Tibial nerve (tissue), 4 donors: ENCODE measurements at regions not wholly inside any gene's neighbourhood (a gene's known extent, or its start where the extent isn't known, plus 50 kb on each side); places are given as distances from the start of the nearest gene placed in this dataset.

Source experiments
- DNase-seq, 2 donors: peaks; one replicate each; pipeline ENCODE4 v3.0.0-alpha.2; 2019; ENCODE audit warnings: low spot score in 2 of 2
- H3K27ac ChIP-seq, 4 donors: fragments of 200-600 bp; sonication (generic) in 3 of 4; one replicate each; pipeline ENCODE4 v1.5.1; 2017 to 2019; ENCODE audit warnings: mild to moderate bottlenecking in 1 of 4
- H3K27me3 ChIP-seq, 2 donors: fragments of 200-600 bp; sonication (generic) in 1 of 2; one replicate each; pipeline versions ENCODE4 v1.5.1 to v1.6.0; 2017 to 2019
- H3K36me3 ChIP-seq, 3 donors: fragments of 200-600 bp; sonication (generic); one replicate each; pipeline ENCODE4 v1.5.1; 2018 to 2019
- H3K4me1 ChIP-seq, 4 donors: fragments of 200-600 bp; sonication (generic) in 3 of 4; one replicate each; pipeline ENCODE4 v1.5.1; 2017 to 2019
- H3K4me3 ChIP-seq, 4 donors: fragments of 200-600 bp; sonication (generic) in 3 of 4; one replicate each; pipeline ENCODE4 v1.5.1; 2017 to 2019; ENCODE audit warnings: mild to moderate bottlenecking in 1 of 4, moderate library complexity in 1 of 4
- H3K9me3 ChIP-seq, 4 donors: fragments of 200-600 bp; sonication (generic) in 3 of 4; one replicate each; pipeline ENCODE4 v1.5.1; 2017 to 2019
- CTCF ChIP-seq, 5 experiments: fragments of 200-600 bp in 3 of 5; fragments of 450-650 bp in 2 of 5; sonication (generic) in 3 of 5; IDR thresholded peaks; one replicate each; pipeline ENCODE4 v1.5.1; 2016 to 2019; ENCODE audit warnings: antibody characterized with exemption in 5 of 5, mild to moderate bottlenecking in 3 of 5, moderate library complexity in 2 of 5
- EP300 ChIP-seq, 2 donors: sonication (generic); formaldehyde crosslinking; IDR thresholded peaks; one replicate each; pipeline ENCODE4 v1.6.1; 2017; ENCODE audit warnings: antibody characterized with exemption in 2 of 2, mild to moderate bottlenecking in 1 of 2
- POLR2A ChIP-seq, 2 donors: fragments of 450-650 bp; IDR thresholded peaks; one replicate each; pipeline ENCODE4 v1.6.1; 2017; ENCODE audit warnings: antibody characterized with exemption in 2 of 2, mild to moderate bottlenecking in 2 of 2, moderate library complexity in 2 of 2
- WGBS, 2 donors: methylation state at CpG; one replicate each; pipeline ENCODE4 v1.1.5; 2018; 5-methylcytosine and 5-hydroxymethylcytosine counted together

DNA sequence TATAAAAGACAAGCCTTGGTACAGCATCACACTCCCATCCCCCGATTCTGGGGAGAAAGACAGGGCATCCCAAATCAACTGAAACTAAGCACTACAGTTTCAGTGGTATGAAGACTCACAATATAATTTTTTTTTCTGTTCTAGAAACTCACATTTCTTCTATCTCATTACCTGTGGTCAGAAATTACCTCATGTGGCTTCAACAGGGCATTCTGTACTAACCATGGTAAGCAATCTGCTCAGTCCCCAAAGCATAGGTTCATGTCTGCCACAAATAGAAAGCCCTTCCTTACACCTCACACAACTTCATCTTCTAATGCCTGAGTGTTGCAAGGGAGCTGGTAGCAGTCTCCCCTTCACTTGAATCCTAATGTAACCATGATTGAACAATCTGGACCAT lies 147.4 kb upstream of the POU2AF2 start:
- DNase-seq = no peak
- Histone ChIP-seq H3K4me3 (no peak overlapping the region), H3K36me3 (no peaks in the 10 kb centered on the region), H3K9me3 (no peaks in the 10 kb centered on the region), H3K27ac (no peak overlapping the region), H3K4me1 (no peaks in the 10 kb centered on the region), H3K27me3 (no peaks in the 10 kb centered on the region)
- 85 to 92% methylated on average over 1 of the region's 1 CpG for WGBS, 2 donors
- TF ChIP-seq EP300 (IDR thresholded peaks at IDR 0.05) (no peak), CTCF (IDR thresholded peaks at IDR 0.05) (no peak), POLR2A (IDR thresholded peaks at IDR 0.05) (no peak)

GRCh38 chr11:111097191-111097590 lies 148.3 kb upstream of the POU2AF2 start:
- Histone ChIP-seq H3K27ac (no peak overlapping the region), H3K36me3 (no peaks in the 10 kb centered on the region), H3K4me1 (no peaks in the 10 kb centered on the region), H3K9me3 (no peaks in the 10 kb centered on the region), H3K27me3 (no peaks in the 10 kb centered on the region), H3K4me3 (peak overlapping the region in 1 of 4 donors; percentile 43)
- TF ChIP-seq CTCF (IDR thresholded peaks at IDR 0.05) (no peak), POLR2A (IDR thresholded peaks at IDR 0.05) (no peak), EP300 (IDR thresholded peaks at IDR 0.05) (no peak)
- no peak for DNase-seq
- WGBS, 2 donors = 47 to 81% methylated on average over 11 of the region's 11 CpGs

GRCh38 chr11:111095327-111095726 lies 150.2 kb upstream of the POU2AF2 start:
- H3K36me3 ChIP-seq = no peaks in the 10 kb centered on the region
- H3K27me3 ChIP-seq = no peaks in the 10 kb centered on the region
- no peak overlapping the region for H3K27ac ChIP-seq
- 97 to 100% methylated on average over 1 of the region's 1 CpG for WGBS, 2 donors
- peaks cover 0 to 7% (median 0%) of the 10 kb centered on the region in 4 donors for H3K4me1 ChIP-seq
- TF ChIP-seq EP300 (IDR thresholded peaks at IDR 0.05) (no peak), CTCF (IDR thresholded peaks at IDR 0.05) (no peak), POLR2A (IDR thresholded peaks at IDR 0.05) (no peak)
- DNase-seq = no peak
- H3K4me3 ChIP-seq = no peak overlapping the region
- no peaks in the 10 kb centered on the region for H3K9me3 ChIP-seq

DNA sequence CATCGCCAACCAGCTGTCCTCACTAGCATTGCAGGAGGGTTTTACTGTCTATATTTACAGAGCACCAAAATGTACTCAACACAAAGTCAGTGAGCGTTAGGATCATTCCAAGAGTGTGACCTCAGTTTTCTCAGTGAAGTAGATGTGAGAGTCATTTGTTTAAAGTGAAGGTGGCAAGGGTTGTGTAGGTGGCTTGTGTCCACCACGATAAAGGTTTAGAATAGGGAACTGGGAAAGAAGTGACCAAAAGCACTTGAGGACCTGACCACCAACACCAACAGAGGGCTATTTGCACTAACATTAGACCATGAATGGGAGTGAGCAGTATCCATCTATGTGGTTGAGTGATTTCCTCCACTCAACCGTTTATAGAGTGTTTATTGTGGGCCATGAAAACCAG lies 152.5 kb upstream of the POU2AF2 start:
- H3K4me1 ChIP-seq = peaks cover 0 to 7% (median 0%) of the 10 kb centered on the region in 4 donors
- H3K27me3 ChIP-seq = no peaks in the 10 kb centered on the region
- H3K36me3 ChIP-seq = no peaks in the 10 kb centered on the region
- no peak for TF ChIP-seq CTCF (IDR thresholded peaks at IDR 0.05)
- no peak for TF ChIP-seq POLR2A (IDR thresholded peaks at IDR 0.05)
- TF ChIP-seq EP300 (IDR thresholded peaks at IDR 0.05) = no peak
- WGBS, 2 donors = 79 to 85% methylated on average over 4 of the region's 4 CpGs
- no peak overlapping the region for H3K4me3 ChIP-seq
- no peaks in the 10 kb centered on the region for H3K9me3 ChIP-seq
- H3K27ac ChIP-seq = no peak overlapping the region
- DNase-seq = no peak

DNA sequence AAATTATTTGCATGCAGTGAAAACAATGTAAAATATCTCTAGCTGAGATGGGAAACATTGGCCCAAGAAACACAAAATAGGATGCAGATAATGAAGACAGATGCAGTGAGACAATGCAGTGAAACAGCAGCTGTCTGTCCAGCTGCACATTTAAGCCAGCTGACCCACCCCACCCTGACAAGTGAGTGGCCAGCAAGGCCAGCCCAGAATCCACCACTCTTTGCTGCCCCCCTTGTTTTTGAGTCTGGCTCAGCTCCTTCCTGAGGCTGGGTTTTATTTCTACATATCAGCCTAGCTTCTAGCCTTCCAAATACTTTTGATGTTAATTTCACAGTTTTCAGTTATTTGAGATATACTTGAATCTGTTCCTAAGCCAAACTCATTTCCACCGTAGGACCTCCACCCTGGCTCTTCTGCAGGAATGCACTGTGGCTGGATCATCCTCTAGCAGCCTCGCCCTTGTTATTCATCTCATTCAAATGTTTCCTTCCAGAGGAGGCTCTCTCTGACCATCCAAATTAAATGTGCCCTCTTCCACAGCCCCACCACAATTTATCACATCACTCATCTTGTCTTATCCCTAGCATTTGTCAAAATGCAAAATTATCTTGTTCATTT lies 154.1 kb upstream of the POU2AF2 start:
- no peaks in the 10 kb centered on the region for H3K27me3 ChIP-seq
- no peak overlapping the region for H3K4me3 ChIP-seq
- H3K36me3 ChIP-seq = no peaks in the 10 kb centered on the region
- peaks cover 0 to 4% (median 0%) of the 10 kb centered on the region in 4 donors for H3K9me3 ChIP-seq
- 46 to 63% methylated on average over 2 of the region's 2 CpGs for WGBS, 2 donors
- no peak overlapping the region for H3K27ac ChIP-seq
- H3K4me1 ChIP-seq = peaks cover 0 to 7% (median 0%) of the 10 kb centered on the region in 4 donors
- DNase-seq = no peak
- TF ChIP-seq CTCF (IDR thresholded peaks at IDR 0.05) (no peak), EP300 (IDR thresholded peaks at IDR 0.05) (no peak), POLR2A (IDR thresholded peaks at IDR 0.05) (no peak)
